A549 (cell line): ENCODE measurements at regions not wholly inside any gene's neighbourhood (a gene's known extent, or its start where the extent isn't known, plus 50 kb on each side); places are given as distances from the start of the nearest gene placed in this dataset.

Experiments
- POLR2A ChIP-seq: IDR thresholded peaks from 2 replicates; pipeline ENCODE4 v1.6.1; 2012; ENCODE audit warnings: mild to moderate bottlenecking, low read length
- TF ChIP-seq, protein P1 (sequence below): fragments of >200 bp; sonication (Bioruptor Twin); formaldehyde crosslinking; IDR thresholded peaks from 3 replicates; pipeline ENCODE4 v1.5.1; 2016
- TF ChIP-seq, protein P2 (sequence below): IDR thresholded peaks from 2 replicates; pipeline ENCODE4 v1.6.1; 2012
- TF ChIP-seq, protein P3 (sequence below): fragments of 200-600 bp; sonication (generic); IDR thresholded peaks from 2 replicates; pipeline ENCODE4 v1.6.1; 2016; ENCODE audit warnings: antibody characterized with exemption, mild to moderate bottlenecking, moderate library complexity

DNA sequence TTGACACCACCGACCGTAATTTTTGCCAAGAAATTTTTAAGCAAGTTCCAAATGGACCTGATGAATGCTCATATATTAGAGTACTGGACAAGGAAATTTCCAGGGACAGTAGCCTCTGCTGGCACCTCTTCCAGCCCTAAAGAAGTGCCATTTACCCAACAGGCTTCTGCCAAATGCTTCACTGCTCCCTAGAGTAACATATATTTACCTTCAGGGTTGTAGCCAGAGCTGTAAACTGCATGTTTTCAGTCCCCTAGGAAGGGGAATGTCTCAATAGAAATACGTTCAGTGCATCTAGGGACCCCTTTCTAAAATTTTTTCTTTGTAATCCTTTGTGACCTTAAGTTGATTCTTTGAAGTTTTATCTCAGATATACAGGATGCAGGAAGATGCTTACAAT lies 143.1 kb upstream of the SMAD1 start:
- TF ChIP-seq, protein P1, sequence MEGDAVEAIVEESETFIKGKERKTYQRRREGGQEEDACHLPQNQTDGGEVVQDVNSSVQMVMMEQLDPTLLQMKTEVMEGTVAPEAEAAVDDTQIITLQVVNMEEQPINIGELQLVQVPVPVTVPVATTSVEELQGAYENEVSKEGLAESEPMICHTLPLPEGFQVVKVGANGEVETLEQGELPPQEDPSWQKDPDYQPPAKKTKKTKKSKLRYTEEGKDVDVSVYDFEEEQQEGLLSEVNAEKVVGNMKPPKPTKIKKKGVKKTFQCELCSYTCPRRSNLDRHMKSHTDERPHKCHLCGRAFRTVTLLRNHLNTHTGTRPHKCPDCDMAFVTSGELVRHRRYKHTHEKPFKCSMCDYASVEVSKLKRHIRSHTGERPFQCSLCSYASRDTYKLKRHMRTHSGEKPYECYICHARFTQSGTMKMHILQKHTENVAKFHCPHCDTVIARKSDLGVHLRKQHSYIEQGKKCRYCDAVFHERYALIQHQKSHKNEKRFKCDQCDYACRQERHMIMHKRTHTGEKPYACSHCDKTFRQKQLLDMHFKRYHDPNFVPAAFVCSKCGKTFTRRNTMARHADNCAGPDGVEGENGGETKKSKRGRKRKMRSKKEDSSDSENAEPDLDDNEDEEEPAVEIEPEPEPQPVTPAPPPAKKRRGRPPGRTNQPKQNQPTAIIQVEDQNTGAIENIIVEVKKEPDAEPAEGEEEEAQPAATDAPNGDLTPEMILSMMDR, result no peak
- no peak for TF ChIP-seq POLR2A
- TF ChIP-seq, protein P2, sequence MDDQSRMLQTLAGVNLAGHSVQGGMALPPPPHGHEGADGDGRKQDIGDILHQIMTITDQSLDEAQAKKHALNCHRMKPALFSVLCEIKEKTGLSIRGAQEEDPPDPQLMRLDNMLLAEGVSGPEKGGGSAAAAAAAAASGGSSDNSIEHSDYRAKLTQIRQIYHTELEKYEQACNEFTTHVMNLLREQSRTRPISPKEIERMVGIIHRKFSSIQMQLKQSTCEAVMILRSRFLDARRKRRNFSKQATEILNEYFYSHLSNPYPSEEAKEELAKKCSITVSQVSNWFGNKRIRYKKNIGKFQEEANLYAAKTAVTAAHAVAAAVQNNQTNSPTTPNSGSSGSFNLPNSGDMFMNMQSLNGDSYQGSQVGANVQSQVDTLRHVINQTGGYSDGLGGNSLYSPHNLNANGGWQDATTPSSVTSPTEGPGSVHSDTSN, result no peak
- TF ChIP-seq, protein P3, sequence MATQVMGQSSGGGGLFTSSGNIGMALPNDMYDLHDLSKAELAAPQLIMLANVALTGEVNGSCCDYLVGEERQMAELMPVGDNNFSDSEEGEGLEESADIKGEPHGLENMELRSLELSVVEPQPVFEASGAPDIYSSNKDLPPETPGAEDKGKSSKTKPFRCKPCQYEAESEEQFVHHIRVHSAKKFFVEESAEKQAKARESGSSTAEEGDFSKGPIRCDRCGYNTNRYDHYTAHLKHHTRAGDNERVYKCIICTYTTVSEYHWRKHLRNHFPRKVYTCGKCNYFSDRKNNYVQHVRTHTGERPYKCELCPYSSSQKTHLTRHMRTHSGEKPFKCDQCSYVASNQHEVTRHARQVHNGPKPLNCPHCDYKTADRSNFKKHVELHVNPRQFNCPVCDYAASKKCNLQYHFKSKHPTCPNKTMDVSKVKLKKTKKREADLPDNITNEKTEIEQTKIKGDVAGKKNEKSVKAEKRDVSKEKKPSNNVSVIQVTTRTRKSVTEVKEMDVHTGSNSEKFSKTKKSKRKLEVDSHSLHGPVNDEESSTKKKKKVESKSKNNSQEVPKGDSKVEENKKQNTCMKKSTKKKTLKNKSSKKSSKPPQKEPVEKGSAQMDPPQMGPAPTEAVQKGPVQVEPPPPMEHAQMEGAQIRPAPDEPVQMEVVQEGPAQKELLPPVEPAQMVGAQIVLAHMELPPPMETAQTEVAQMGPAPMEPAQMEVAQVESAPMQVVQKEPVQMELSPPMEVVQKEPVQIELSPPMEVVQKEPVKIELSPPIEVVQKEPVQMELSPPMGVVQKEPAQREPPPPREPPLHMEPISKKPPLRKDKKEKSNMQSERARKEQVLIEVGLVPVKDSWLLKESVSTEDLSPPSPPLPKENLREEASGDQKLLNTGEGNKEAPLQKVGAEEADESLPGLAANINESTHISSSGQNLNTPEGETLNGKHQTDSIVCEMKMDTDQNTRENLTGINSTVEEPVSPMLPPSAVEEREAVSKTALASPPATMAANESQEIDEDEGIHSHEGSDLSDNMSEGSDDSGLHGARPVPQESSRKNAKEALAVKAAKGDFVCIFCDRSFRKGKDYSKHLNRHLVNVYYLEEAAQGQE, result no peak
